Aorta (tissue), 5 donors: ENCODE measurements at regions not wholly inside any gene's neighbourhood (a gene's known extent, or its start where the extent isn't known, plus 50 kb on each side); places are given as distances from the start of the nearest gene placed in this dataset.

Experiments used
- ATAC-seq: fragments of 200-7000 bp; cut with Tn5 transposase; one replicate; pipeline ENCODE4 v1.9.1; 2022; ENCODE audit warnings: moderate library complexity; ENCODE audit not compliant: low FRiP score
- DNase-seq, 2 donors: peaks; one replicate each; pipeline ENCODE4 v3.0.0-alpha.2; 2020
- H3K27ac ChIP-seq, 2 donors: one replicate each; pipeline ENCODE4 v1.5.1; 2013; ENCODE audit warnings: low read length in 2 of 2, mild to moderate bottlenecking in 2 of 2, moderate library complexity in 2 of 2, control low read depth in 1 of 2, inconsistent platforms in 1 of 2, low read depth in 1 of 2
- H3K27me3 ChIP-seq, 2 donors: one replicate each; pipeline ENCODE4 v1.6.1; 2013; ENCODE audit warnings: control low read depth in 1 of 2, low read length in 1 of 2, mild to moderate bottlenecking in 1 of 2, moderate library complexity in 1 of 2; ENCODE audit not compliant: insufficient read depth in 2 of 2, control insufficient read depth in 1 of 2
- H3K36me3 ChIP-seq, 2 donors: one replicate each; pipeline ENCODE4 v1.6.1; 2013; ENCODE audit warnings: control low read depth in 1 of 2, low read length in 1 of 2, mild to moderate bottlenecking in 1 of 2; ENCODE audit not compliant: insufficient read depth in 2 of 2, control insufficient read depth in 1 of 2
- H3K4me1 ChIP-seq, 2 donors: one replicate each; pipeline ENCODE4 v1.6.1; 2013; ENCODE audit warnings: low read length in 2 of 2, control low read depth in 1 of 2, mild to moderate bottlenecking in 1 of 2, moderate library complexity in 1 of 2; ENCODE audit not compliant: insufficient read depth in 2 of 2, control insufficient read depth in 1 of 2
- H3K4me3 ChIP-seq, 2 donors: one replicate each; pipeline ENCODE4 v1.5.1; 2013; ENCODE audit warnings: low read length in 2 of 2, control low read depth in 1 of 2, mild to moderate bottlenecking in 1 of 2
- H3K9me3 ChIP-seq: one replicate; pipeline ENCODE4 v1.6.1; 2013; ENCODE audit warnings: mild to moderate bottlenecking, low read length; ENCODE audit not compliant: control insufficient read depth
- WGBS, 2 donors: extraction: QIAGEN DNeasy Blood & Tissue Kit; methylation state at CpG; one replicate each; pipeline ENCODE4 v1.1.7; 2013; 5-methylcytosine and 5-hydroxymethylcytosine counted together
- intact Hi-C, 2 donors: fragments of 100-400 bp; cut with DNase I; formaldehyde crosslinking; loops; one replicate each; pipeline versions ENCODE4 v1.14.2 to v1.15.0; 2022
- donor health status: healthy with polysubstance abuse.
- donor health status: Bipolar disorder and iron deficiency.
- donor health status: DM: no; HTN: no; CAD: no.
- donor health status: DM: no; HTN: no; CAD: no.
- donor health status: DM: yes; HTN: yes; CAD: no.

- no peak overlapping the region for H3K27ac ChIP-seq
- H3K27me3 ChIP-seq, result no peaks in the 10 kb centered on the region
- WGBS, 2 donors, result 76 to 79% methylated on average over 12 to 13 of the region's 13 CpGs
- no peaks in the 10 kb centered on the region for H3K4me1 ChIP-seq
- no peaks in the 10 kb centered on the region for H3K36me3 ChIP-seq
- no peak overlapping the region for H3K4me3 ChIP-seq
- no peaks in the 10 kb centered on the region for H3K9me3 ChIP-seq
- no peak for ATAC-seq
- no peak for DNase-seq
- intact Hi-C loops, result no loop called here
Measured at GRCh38 chr7:155169498-155170065, 99.5 kb downstream of the HTR5A start.

GRCh38 chr7:155170331-155170730, 100.2 kb downstream of the HTR5A start:
- 80 to 83% methylated on average over 8 of the region's 8 CpGs for WGBS, 2 donors
- Histone ChIP-seq H3K4me1 (no peaks in the 10 kb centered on the region), H3K4me3 (no peak overlapping the region), H3K36me3 (no peaks in the 10 kb centered on the region), H3K27ac (no peak overlapping the region), H3K27me3 (no peaks in the 10 kb centered on the region), H3K9me3 (no peaks in the 10 kb centered on the region)
- DNase-seq (no peak), ATAC-seq (no peak)
- intact Hi-C loops, result no loop called here

- WGBS, 2 donors, result 60 to 62% methylated on average over 5 of the region's 5 CpGs
- H3K27me3 ChIP-seq, result no peaks in the 10 kb centered on the region
- no peak for DNase-seq
- no peak overlapping the region for H3K27ac ChIP-seq
- no peak for ATAC-seq
- H3K4me1 ChIP-seq, result no peaks in the 10 kb centered on the region
- H3K9me3 ChIP-seq, result peaks cover 2% of the 10 kb centered on the region
- H3K36me3 ChIP-seq, result no peaks in the 10 kb centered on the region
- H3K4me3 ChIP-seq, result no peak overlapping the region
- intact Hi-C loops, result no loop called here
Measured at GRCh38 chr7:155172141-155172540, 102.0 kb downstream of the HTR5A start.

GRCh38 chr7:155173905-155174304, 103.8 kb downstream of the HTR5A start:
- Histone ChIP-seq H3K4me1 (no peaks in the 10 kb centered on the region), H3K36me3 (no peaks in the 10 kb centered on the region), H3K27ac (no peak overlapping the region), H3K9me3 (peaks cover 7% of the 10 kb centered on the region), H3K27me3 (no peaks in the 10 kb centered on the region), H3K4me3 (no peak overlapping the region)
- 76 to 79% methylated on average over 9 of the region's 9 CpGs for WGBS, 2 donors
- intact Hi-C loops, result no loop called here
- no peak for DNase-seq
- no peak for ATAC-seq

GRCh38 chr7:155178096-155178495, 108.0 kb downstream of the HTR5A start:
- Histone ChIP-seq H3K4me3 (no peak overlapping the region), H3K9me3 (peaks cover 8% of the 10 kb centered on the region), H3K27ac (no peak overlapping the region), H3K4me1 (no peaks in the 10 kb centered on the region), H3K27me3 (no peaks in the 10 kb centered on the region), H3K36me3 (no peaks in the 10 kb centered on the region)
- no peak for DNase-seq
- intact Hi-C loops, result no loop called here
- no peak for ATAC-seq
- 76 to 83% methylated on average over 2 of the region's 2 CpGs for WGBS, 2 donors

- H3K4me1 ChIP-seq, result no peaks in the 10 kb centered on the region
- intact Hi-C loops, result no loop called here
- H3K36me3 ChIP-seq, result no peaks in the 10 kb centered on the region
- WGBS, 2 donors, result 70 to 76% methylated on average over 8 of the region's 8 CpGs
- H3K27me3 ChIP-seq, result no peaks in the 10 kb centered on the region
- ATAC-seq, result no peak
- peaks cover 19% of the 10 kb centered on the region for H3K9me3 ChIP-seq
- DNase-seq, result no peak
- H3K27ac ChIP-seq, result no peak overlapping the region
- no peak overlapping the region for H3K4me3 ChIP-seq
Measured at GRCh38 chr7:155181768-155182167, 111.6 kb downstream of the HTR5A start.

GRCh38 chr7:155182406-155182970, 112.4 kb downstream of the HTR5A start:
- DNase-seq, result no peak
- WGBS, 2 donors, result 95 to 96% methylated on average over 8 of the region's 8 CpGs
- H3K4me1 ChIP-seq, result no peaks in the 10 kb centered on the region

GRCh38 chr7:155183655-155184054, 113.5 kb downstream of the HTR5A start:
- 89 to 97% methylated on average over 1 of the region's 1 CpG for WGBS, 2 donors
- Histone ChIP-seq H3K36me3 (no peaks in the 10 kb centered on the region), H3K4me1 (no peaks in the 10 kb centered on the region), H3K4me3 (no peak overlapping the region), H3K9me3 (peaks cover 17% of the 10 kb centered on the region), H3K27me3 (no peaks in the 10 kb centered on the region), H3K27ac (no peak overlapping the region)
- ATAC-seq, result no peak
- intact Hi-C loops, result no loop called here
- no peak for DNase-seq

More at GRCh38 chr7:155182406-155182970, 112.4 kb downstream of the HTR5A start:
- H3K27ac ChIP-seq, result no peak overlapping the region
- intact Hi-C loops, result no loop called here
- ATAC-seq, result no peak
- no peaks in the 10 kb centered on the region for H3K27me3 ChIP-seq
- no peak overlapping the region for H3K4me3 ChIP-seq
- H3K36me3 ChIP-seq, result no peaks in the 10 kb centered on the region
- peaks cover 22% of the 10 kb centered on the region for H3K9me3 ChIP-seq

GRCh38 chr7:155184923-155185322, 112.8 kb upstream of the INSIG1 start:
- intact Hi-C loops, result no loop called here
- Histone ChIP-seq H3K4me3 (no peak overlapping the region), H3K36me3 (no peaks in the 10 kb centered on the region), H3K27me3 (no peaks in the 10 kb centered on the region), H3K4me1 (no peaks in the 10 kb centered on the region), H3K27ac (no peak overlapping the region), H3K9me3 (peaks cover 17% of the 10 kb centered on the region)
- 77 to 84% methylated on average over 4 of the region's 4 CpGs for WGBS, 2 donors
- DNase-seq (no peak), ATAC-seq (no peak)
